Stimulated activated naive CD4-positive, alpha-beta T cell (primary cell): ENCODE measurements at regions not wholly inside any gene's neighbourhood (a gene's known extent, or its start where the extent isn't known, plus 50 kb on each side); places are given as distances from the start of the nearest gene placed in this dataset.

Source experiments
- DNase-seq, 6 experiments: peaks; one replicate each; lab custom pipeline; 2025; lab: John Stamatoyannopoulos, UW

DNA sequence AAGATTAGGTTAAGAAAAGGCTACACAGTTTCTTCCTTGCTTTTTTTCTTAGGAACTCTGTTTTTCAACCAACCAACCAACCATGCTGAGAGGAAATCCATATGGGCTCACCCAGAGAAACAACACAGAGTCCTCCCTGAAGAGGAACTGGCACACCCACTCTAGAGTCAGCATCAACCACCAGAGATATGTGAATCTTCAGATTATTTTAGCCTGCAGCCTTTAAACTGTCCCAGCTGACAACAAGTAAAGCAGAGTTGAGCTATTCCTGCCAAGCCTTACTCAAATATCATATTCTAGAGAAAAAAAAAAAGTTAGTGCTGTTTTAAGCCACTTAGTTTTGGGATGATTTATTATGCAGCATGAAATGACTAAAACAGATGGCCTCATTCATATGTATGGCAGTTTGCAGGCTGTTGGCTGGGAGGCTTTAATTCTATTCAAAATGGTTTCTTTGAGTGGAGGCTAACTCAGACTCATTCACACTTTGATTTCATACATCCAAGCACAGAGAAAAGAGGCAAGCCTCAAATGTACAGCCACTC, 1637.7 kb upstream of the LRRTM1 start:
- no peak for DNase-seq

DNA sequence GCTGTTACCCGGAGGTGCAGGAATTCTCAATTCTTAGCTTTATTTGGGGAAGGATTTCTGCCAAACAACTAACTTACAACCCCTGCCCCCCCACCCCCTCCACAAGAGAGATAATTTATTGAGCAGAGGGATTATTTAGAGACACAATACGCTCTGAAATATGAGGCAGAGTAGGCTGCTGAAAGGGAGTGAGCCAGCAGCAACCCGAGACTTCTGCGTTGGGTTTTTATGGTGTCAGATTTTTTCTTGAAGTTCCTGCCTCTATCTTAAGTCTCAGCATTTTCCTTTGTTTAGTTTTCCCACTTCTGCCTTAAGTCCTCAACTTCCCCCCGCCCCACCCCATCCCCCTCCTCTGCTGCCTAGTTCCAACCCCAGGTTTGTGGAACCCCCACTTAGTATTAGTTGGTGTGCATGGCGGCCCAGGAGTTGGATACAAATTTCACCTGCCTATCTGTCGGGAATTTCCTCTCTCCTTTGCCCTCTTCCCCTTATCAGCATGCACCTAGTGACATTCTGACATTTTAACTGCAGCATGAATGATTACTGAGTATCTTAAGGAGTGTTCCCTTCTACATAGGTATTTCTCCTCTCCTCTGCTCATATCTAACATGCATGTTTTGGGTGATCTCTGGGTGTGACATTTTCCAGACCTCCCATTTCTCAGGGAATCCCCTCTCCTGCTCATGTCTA, 1635.9 kb upstream of the LRRTM1 start:
- no peak for DNase-seq

DNA sequence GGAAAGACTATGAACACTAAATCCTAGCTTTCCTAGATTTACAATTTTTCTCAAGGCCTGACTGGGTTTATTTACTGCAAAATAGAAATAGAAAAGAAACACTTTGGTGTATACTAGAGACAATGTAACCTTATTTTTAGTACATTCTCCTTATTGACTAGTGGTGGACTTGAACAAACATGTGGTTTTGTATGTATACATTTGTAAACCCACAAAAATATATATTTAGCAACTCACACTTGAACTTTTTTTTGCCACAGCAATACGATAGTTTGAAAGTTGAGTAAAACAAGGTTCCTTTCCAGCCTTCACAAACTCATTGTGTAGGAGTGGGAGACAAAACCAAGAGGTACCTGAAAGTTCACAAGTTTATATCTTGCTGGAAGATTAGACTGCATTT, 1633.4 kb upstream of the LRRTM1 start:
- no peak for DNase-seq

DNA sequence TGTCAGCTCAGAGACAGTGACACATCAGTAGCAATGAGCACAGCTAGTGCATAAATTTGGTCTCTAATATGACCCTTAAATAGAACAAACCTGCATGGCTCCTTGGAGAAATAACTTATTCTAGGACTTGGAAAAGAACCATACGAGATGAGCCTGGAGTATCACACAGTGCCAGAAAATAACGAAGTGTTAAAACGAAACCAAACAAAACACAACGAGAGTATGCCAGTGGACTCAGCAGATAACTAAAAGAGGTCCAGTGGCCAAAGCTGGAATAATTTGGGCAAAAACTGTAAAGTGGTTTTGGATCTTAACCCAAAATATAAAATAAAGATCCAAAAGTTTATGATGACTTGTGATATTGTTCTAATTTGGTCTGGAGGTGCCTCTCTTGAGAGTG, 1599.0 kb upstream of the LRRTM1 start:
- DNase-seq: no peak

DNA sequence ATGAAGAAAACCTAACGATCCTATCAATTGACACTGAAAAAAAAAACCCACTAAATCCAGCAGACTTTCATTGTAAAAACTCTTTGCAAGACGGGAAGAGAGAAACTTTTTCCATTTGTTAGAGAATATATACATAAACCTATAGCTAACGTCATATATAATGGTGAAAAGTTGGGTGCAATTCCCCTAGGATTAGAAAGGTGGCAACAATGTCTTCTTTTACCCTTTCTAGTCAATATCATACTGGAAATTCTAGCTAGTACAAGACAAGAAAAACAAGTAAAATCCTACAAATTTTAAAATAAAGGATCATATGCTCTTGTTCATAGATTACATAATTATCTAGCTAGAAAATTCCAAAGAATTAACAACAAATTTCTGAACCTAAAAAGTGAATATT, 1596.5 kb upstream of the LRRTM1 start:
- no peak for DNase-seq

DNA sequence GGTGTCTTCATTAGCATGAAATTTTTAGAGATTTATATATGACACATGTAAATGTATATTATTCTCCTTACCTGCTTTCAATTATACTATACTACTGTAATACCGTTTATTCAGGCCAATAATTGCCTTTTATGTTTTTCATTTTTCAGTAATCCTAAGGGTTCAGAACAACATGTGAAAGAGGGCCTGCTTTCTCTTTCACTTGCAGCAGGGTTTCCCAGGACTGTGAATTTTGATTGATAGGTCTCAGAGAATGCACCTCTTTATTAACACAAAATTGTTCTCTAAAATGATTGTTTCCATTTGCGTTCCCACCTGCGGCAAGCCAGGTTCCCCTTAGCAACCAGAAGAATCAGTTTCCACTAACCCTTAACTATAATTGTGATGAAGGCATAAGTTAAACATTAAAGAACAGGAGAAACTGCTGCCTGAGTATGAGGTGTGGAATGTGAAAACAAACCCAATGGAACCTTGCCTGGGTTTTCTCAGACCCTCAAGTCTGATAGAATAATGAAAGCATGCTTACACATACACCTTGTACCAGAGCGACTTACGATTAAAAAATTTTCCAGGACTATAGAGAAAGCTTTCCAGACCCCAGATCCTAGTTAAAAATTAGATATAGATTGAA, 1591.2 kb upstream of the LRRTM1 start:
- DNase-seq: no peak

DNA sequence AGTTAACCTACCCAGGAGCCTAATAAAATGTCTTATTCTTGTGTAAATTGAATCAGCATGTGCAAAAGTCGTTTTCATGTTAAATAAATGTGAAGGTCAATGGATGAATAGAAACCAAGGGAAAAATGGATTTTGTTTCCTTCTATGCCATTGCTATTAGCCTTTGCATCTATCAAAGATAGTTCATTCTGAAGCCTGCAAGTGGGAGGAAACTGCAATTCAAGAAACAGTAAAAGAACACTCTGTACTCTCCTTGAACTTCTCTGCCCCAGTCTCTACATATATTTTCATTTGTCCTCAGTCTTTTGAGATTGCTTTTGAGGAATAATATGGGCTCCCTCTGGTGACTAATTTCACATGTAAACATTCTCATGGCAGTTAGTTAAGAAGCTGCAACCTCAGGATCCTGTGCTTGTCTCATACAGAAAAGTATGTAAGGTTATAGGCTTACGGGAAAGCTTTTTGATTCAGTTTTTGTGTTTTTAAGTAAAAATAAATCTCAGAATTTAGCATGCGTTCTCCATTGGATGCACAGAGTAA, 1590.0 kb upstream of the LRRTM1 start:
- no peak for DNase-seq

DNA sequence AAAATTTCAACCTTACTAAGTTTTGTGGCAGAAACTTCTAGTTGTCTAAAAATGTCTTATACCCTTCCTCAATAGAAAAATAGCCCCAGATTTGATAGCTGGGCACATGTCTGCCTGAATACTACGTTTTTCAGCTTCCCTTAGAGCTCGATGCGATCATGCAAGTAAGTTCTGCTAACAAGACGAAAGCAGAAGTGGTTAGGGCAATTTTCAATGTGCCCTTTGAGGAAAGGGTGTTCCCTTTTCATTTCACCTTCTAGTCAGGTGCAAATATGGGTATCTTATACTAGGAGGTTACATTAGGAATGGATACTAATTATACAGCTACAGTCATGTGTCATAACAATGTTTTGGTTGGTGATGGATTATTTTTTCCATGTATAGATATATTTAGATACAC, 1572.1 kb upstream of the LRRTM1 start:
- no peak for DNase-seq

DNA sequence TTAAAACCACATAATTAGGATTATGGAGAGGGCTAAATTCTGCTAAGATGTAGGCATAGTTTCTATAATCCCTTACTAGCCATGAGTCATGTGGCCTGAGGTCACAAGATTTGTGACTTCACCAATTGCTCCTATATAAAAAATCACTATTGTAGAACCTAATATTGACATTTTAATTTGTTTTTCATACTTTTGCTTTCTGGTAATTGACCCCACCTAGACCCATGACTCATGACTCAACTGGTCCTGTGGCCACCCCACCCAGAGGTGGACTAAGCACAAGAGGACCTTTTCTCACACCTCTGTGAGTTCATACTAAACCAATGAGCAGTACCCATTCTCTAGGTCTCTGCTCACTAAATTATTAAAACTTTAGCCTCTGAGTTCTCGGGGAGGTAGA, 1567.5 kb upstream of the LRRTM1 start:
- no peak for DNase-seq

DNA sequence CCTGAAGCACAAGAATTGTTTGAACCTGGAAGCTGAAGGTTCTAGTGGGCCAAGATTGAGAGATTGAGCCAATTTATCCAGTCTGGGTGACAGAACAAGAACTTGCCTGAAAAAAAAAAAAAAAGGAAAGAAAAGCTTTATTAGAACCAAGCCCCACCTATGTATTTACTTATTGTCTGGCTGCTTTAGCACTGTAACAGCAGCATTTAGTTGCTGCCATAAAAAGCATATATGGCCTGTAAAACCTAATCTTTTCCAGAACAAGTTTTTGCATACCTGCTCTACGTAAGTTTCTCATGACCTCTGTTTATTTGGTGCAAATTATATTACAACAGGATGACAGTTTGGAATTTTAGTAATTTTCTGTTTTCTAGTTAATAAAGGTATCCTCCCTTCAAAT, 1565.6 kb upstream of the LRRTM1 start:
- no peak for DNase-seq

DNA sequence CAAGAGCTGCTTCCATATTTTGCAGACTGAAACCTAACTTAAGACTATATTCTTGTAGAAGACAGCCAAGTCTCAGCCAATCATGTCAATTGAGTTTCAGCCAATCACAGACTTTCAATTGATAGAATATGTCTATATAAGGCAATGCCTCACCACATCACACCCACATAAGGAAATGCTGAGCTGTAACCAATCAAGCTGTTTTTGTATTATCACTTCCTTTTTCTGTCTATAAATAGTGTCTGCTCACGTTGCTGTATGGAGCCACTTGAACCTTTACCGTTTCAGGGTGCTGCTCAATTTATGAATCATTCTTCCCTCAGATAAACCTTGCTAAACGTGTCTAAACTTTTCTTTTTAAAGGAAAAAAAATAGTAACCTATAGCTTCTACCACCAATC, 1554.4 kb upstream of the LRRTM1 start:
- no peak for DNase-seq

DNA sequence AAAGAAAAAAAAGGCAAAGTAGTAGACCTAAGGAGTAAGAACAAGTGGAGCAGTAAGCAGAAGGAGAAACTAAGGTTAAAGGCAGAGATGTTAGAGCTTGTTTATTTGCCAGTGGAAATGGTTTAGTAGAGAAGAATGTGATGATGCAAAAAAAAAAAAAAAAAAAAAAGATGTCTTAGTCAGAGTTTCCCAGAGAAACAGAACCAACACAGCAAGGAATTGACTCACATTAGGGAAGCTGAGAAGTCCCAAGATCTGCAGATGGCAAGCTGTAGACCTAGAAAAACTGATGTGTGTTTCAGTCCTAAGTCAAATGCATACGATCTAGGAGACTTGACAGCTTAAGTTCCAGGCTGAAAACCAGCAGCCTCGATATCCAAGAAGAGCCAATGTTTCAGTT, 1548.8 kb upstream of the LRRTM1 start:
- no peak for DNase-seq

DNA sequence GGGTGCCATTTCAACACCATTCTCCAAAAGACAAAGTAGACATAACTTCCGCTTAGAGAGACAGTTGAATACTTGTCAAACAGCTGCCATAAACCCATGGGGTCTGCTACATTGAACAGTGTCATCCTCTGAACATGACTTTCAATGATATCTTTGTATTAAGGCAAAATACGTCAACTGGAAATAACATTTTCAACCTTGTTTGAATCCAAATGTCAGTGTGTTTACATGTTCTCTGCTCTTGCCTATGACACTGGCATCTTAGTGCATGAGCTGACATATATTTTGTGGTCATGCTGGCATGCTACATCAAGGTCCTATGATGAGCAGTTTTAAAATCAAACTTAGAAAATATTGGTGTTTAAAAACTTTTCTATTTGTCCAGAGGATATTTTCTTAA, 1548.1 kb upstream of the LRRTM1 start:
- no peak for DNase-seq

DNA sequence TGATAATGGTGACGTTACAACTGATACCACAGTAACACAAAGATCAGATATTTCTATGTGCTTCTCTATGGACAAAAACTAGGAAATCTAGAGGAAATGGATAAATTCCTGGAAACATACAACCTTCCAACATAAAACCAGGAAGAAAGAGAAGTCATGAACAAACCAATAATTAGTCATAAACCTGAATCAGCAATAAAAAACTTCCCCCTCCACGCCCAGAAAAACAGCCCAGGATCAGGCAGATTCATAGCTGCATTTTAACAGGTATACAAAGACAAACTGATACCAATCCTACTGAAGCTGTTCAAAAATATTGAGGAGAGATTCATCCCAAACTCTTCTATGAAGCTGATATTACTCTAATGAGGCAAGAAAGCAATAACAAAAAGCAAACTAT, 1535.2 kb upstream of the LRRTM1 start:
- DNase-seq: no peak

DNA sequence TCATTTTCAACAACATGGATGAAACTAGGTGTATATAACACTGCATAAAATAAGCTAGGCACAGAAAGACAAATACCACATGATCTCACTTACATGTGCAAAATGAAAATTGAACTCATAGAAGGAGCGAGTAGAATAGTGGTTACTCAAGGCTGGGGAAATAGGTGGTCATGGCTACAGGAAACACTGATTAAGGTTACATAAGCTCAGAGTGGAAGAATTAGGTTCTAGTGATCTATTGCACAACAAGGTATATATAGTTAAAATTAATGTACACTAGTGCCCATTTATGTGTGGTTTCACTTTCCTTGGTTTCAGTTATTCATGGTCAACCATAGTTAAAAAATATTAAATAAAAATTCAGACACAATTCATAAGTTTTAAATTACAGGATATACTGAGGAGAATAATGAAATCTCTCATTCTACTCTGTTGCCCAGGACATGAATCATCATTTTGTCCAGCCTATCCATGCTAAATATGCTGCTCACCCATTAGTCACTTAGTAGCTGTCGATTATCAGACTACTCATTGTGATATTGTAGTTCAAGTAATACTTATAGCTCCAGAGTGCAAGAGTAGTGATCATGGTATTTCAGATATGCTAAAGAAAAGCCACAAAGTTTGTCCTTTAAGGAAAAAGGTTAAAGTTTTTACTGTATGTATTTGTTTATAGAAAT, 1530.9 kb upstream of the LRRTM1 start:
- no peak for DNase-seq

DNA sequence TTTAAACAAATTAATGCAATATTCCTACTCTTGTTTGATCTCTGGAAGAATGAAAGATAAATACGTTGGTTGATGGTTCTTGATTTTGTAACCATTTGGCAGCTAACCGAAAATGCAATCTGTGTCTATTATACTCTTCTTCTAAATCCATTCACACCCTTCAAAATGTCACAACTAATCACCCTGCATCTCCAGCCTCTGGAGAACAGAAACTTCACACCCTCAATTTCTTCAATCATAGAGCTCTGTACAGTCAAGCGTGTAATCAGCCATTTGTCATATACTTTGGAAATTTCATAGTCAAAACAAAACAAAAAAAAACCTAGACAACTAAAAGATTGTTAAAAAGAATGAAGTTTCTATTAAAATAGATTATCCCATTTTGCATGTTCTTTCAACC, 1482.3 kb upstream of the LRRTM1 start:
- DNase-seq: no peak

DNA sequence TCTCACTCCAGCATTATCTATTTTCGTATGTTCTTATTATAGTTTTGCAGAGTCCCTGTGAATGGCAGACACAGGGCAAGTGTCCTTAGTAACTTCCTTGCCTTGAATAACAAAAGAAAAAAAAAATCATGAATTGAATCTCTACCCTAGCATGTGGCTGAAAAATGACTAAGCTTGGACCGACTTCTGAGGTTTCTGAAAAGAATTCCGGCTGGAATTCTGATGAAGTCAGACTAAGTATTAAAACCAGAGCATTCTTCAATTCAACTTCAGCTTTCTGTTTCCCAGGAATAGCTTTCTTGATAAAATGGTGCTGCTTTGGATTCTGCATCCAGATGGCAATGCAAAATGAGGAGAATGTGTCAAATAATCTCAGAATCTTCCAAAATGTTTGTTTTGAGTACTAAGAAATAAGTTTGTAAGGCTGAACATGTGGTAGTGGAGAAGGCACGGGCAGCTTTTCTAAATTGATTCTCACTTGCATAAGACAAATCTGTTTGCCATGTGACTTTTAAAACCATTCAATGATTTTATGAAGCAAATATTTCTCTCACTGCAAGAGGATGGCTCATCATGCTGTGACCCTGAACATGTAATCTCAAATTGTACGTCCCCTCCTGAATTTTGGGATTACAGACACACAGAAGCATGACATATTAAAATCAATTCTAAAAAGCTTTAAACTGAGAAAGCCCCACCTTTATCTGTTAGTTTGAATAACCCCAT, 1462.8 kb upstream of the LRRTM1 start:
- DNase-seq: no peak

DNA sequence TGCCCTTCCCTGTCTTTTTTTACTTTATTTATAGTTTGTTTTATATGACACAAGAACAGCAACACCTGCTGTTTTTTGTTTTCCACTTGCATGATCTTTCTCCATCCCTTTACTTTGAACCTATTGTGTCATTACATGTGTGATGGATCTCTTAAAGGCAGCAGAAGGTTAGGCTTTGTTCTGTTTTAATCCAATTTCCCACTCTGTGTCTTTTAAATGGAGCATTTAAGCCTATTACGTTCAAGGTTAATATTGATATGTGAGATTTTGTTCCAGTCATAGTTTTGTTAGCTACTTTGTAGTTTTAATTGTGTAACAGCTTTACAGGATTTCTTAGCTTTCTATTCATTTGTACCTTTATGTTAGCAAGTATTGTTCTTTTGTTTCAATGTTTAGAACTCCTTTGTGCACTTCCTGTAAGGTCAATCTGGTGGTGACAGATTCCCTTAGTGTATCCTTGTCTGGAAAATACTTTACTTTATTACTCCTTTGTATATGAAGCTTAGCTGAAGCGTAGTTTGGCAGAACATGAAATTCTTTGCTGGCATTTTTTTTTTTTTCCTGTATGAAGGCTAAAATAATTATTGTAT, 1443.0 kb upstream of the LRRTM1 start:
- no peak for DNase-seq

DNA sequence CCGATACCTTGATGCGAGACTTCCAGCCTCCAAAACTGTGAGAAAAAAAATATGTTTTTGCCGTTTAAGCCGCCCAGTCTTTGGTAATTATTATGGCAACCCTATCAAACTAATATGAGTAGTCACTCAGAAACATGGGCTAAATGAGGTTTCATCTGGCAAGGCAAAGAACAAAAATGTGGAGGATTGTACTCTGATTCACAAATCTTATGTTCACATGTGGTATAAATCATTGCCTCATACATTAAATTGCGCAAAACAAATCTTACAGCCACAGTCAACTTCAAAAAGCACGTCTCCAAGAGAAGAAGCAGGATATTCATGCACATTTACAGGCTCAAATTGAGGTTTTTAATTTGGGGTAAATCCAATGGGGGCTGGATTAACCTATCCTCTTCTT, 1435.4 kb upstream of the LRRTM1 start:
- DNase-seq: no peak

DNA sequence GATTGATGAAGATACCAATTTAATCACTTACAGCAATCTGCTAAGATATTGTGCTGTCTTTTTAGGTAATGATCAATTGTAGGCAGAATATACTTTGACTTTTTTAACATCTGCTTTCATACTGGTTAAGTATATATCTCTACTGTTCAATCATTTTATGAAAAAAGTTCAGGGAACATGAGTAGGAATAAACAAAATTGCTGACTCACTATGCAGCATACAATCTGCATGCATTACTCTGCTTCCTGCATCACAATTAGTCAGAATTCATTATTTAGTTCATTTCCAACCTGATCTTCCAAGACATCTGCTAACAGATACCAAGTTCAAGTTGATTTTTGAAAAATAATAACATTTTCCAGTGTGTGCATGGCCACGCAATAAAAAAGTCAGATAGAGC, 1430.4 kb upstream of the LRRTM1 start:
- no peak for DNase-seq

DNA sequence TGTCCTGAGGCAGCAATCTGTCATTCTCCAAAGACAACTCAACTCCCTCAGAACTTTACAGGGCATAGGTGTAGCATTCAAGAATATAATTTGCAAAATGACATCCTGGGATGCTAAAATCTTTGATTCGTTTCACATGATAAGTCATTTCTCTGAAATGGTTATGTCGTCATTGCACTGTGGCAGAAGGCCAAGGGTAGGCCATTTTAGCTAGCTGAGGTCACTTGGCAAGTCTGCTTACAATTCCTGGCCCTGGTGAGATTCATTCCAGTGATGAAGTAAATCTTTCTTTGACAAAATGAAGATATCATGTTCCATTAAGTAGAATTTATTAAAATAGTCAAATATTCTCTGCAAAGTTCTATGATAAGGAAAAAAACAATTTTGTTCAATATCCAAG, 1410.3 kb upstream of the LRRTM1 start:
- no peak for DNase-seq

DNA sequence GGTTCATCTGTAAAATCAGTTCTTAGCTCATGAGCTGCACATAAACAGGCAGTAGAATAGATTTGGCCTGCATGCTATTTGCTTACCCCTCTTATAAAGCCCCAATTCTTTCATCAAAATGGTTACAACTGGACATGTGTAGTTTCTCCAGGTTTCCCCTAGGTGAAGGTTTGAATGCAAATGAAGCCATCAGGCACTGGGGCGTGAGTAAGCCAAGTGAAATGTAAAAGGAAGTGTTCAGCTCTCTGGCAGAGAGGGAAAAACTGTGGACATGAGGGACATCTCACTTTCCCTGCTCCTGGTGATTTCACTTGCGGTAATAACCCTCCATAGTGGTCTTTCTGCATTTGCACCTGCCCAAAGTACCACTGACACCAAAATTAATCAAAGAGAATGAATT, 1402.3 kb upstream of the LRRTM1 start:
- DNase-seq: no peak
